GM23338 (cell line): ENCODE measurements at regions not wholly inside any gene's neighbourhood (a gene's known extent, or its start where the extent isn't known, plus 50 kb on each side); places are given as distances from the start of the nearest gene placed in this dataset.
A peak's percentile ranks its signal among the peaks of the same experiment; 100 is the strongest.

Experiments
- ATAC-seq: fragments of 200-7000 bp; cut with Tn5 transposase; 3 replicates; pipeline ENCODE4 v1.9.1; 2020
- DNase-seq: peaks from one replicate; pipeline ENCODE4 v3.0.0-alpha.2; 2015; ENCODE audit warnings: low spot score
- H2AFZ ChIP-seq: fragments of 200-600 bp; sonication (generic); 2 replicates; pipeline ENCODE4 v1.8.0; 2016; ENCODE audit warnings: antibody characterized with exemption, mild to moderate bottlenecking, moderate library complexity
- H3F3A ChIP-seq: fragments of 200-600 bp; sonication (generic); replicated peaks from 2 replicates; pipeline ENCODE4 v1.8.0; 2017; ENCODE audit warnings: antibody characterized with exemption, mixed run types, low read depth
- H3K27ac ChIP-seq: fragments of 200-600 bp; sonication (generic); 2 replicates; pipeline ENCODE4 v1.6.1; 2016; ENCODE audit warnings: low read depth
- H3K27me3 ChIP-seq: fragments of 200-600 bp; sonication (generic); 2 replicates; pipeline ENCODE4 v1.8.0; 2016; ENCODE audit warnings: mild to moderate bottlenecking, mixed run types, moderate library complexity; ENCODE audit not compliant: insufficient read depth
- H3K36me3 ChIP-seq: fragments of 200-600 bp; sonication (generic); 2 replicates; pipeline ENCODE4 v1.8.0; 2016; ENCODE audit warnings: mild to moderate bottlenecking; ENCODE audit not compliant: insufficient read depth
- H3K4me1 ChIP-seq: fragments of 200-600 bp; sonication (generic); 2 replicates; pipeline ENCODE4 v1.8.0; 2016; ENCODE audit warnings: mild to moderate bottlenecking, moderate library complexity; ENCODE audit not compliant: insufficient read depth
- H3K4me2 ChIP-seq: fragments of 200-600 bp; sonication (generic); 2 replicates; pipeline ENCODE4 v1.7.1; 2017; ENCODE audit warnings: mixed run types
- H3K4me3 ChIP-seq: fragments of 200-600 bp; sonication (generic); 2 replicates; pipeline ENCODE4 v1.6.1; 2016; ENCODE audit warnings: mixed run types
- H3K79me2 ChIP-seq: fragments of 200-600 bp; sonication (generic); replicated peaks from 2 replicates; pipeline ENCODE4 v1.8.0; 2017; ENCODE audit warnings: mild to moderate bottlenecking; ENCODE audit not compliant: insufficient read depth
- H3K9me2 ChIP-seq: fragments of 200-600 bp; sonication (generic); 2 replicates; pipeline ENCODE4 v1.8.0; 2017; ENCODE audit not compliant: insufficient read depth
- H4K20me1 ChIP-seq: fragments of 200-600 bp; sonication (generic); replicated peaks from 2 replicates; pipeline ENCODE4 v1.8.0; 2017; ENCODE audit warnings: mild to moderate bottlenecking; ENCODE audit not compliant: insufficient read depth
- H3K27ac Mint-ChIP-seq: 2 replicates; pipeline ENCODE4 v1.8.0; 2020; ENCODE audit warnings: inconsistent platforms, mild to moderate bottlenecking, moderate library complexity, mixed read lengths
- H3K27me3 Mint-ChIP-seq: 3 replicates; pipeline ENCODE4 v1.8.0; 2022; ENCODE audit warnings: low read depth, mild to moderate bottlenecking, moderate library complexity, mixed read lengths, inconsistent platforms; ENCODE audit not compliant: insufficient read depth, poor library complexity
- H3K36me3 Mint-ChIP-seq: 3 replicates; pipeline ENCODE4 v1.8.0; 2021; ENCODE audit warnings: low read depth, mild to moderate bottlenecking, inconsistent platforms, moderate library complexity, mixed read lengths
- H3K4me1 Mint-ChIP-seq: 3 replicates; pipeline ENCODE4 v1.8.0; 2020; ENCODE audit warnings: mild to moderate bottlenecking, inconsistent platforms, mixed read lengths
- H3K4me3 Mint-ChIP-seq: 3 replicates; pipeline ENCODE4 v1.8.0; 2021; ENCODE audit warnings: moderate library complexity, mild to moderate bottlenecking, inconsistent platforms, mixed read lengths
- H3K9me3 Mint-ChIP-seq: 3 replicates; pipeline ENCODE4 v1.8.0; 2020; ENCODE audit warnings: moderate library complexity, mild to moderate bottlenecking, inconsistent platforms, mixed read lengths
- CREB1 ChIP-seq: fragments of 250-450 bp; sonication (Bioruptor Pico); IDR thresholded peaks from 2 replicates; pipeline ENCODE4 v1.5.0; 2020; ENCODE audit warnings: low read depth, mild to moderate bottlenecking, moderate library complexity
- EZH2 ChIP-seq: fragments of 200-600 bp; sonication (generic); IDR thresholded peaks from one replicate; pipeline ENCODE4 v1.8.0; 2017; ENCODE audit warnings: antibody characterized with exemption, mild to moderate bottlenecking, low read depth; ENCODE audit not compliant: unreplicated experiment
- EZH2phosphoT487 ChIP-seq: fragments of 200-600 bp; sonication (generic); IDR thresholded peaks from one replicate; pipeline ENCODE4 v1.8.1; 2018; ENCODE audit warnings: antibody characterized with exemption; ENCODE audit not compliant: unreplicated experiment
- JUNB ChIP-seq: IDR thresholded peaks from one replicate; pipeline ENCODE4 v1.6.1; 2016; ENCODE audit warnings: antibody characterized with exemption; ENCODE audit not compliant: unreplicated experiment
- NANOG ChIP-seq: IDR thresholded peaks from 2 replicates; pipeline ENCODE4 v1.6.1; 2016; ENCODE audit warnings: antibody characterized with exemption, borderline replicate concordance
- POLR2AphosphoS5 ChIP-seq: IDR thresholded peaks from 2 replicates; pipeline ENCODE4 v1.6.1; 2016; ENCODE audit warnings: antibody characterized with exemption, low read depth
- STAT1 ChIP-seq: IDR thresholded peaks from one replicate; pipeline ENCODE4 v1.6.1; 2016; ENCODE audit warnings: antibody characterized with exemption; ENCODE audit not compliant: unreplicated experiment
- ZNF114 ChIP-seq: fragments of 250-450 bp; sonication (Bioruptor Pico); IDR thresholded peaks from 2 replicates; pipeline ENCODE4 v1.5.0; 2020; ENCODE audit warnings: mild to moderate bottlenecking, moderate library complexity
- ZNF331 ChIP-seq: fragments of 250-450 bp; sonication (Bioruptor Pico); IDR thresholded peaks from 2 replicates; pipeline ENCODE4 v1.5.0; 2020; ENCODE audit warnings: low read depth, mild to moderate bottlenecking, moderate library complexity
- TF ChIP-seq, protein P1 (sequence below): fragments of 250-450 bp; sonication (Bioruptor Pico); IDR thresholded peaks from 2 replicates; pipeline ENCODE4 v1.5.0; 2020; ENCODE audit warnings: mild to moderate bottlenecking, moderate library complexity
- TF ChIP-seq, protein P2 (sequence below): IDR thresholded peaks from one replicate; pipeline ENCODE4 v1.6.1; 2018; ENCODE audit warnings: antibody characterized with exemption; ENCODE audit not compliant: unreplicated experiment
- TF ChIP-seq, protein P3 (sequence below), 2 experiments: fragments of 200-600 bp in 1 of 2; sonication (generic) in 1 of 2; conservative IDR thresholded peaks; 2 replicates each; pipeline versions ENCODE4 v1.5.1 to v1.6.1; 2016 to 2017; ENCODE audit warnings: antibody characterized with exemption in 2 of 2, low read depth in 2 of 2, mild to moderate bottlenecking in 2 of 2, moderate library complexity in 1 of 2
- TF ChIP-seq, protein P4 (sequence below): IDR thresholded peaks from 2 replicates; pipeline ENCODE4 v1.6.1; 2016; ENCODE audit warnings: antibody characterized with exemption

DNA sequence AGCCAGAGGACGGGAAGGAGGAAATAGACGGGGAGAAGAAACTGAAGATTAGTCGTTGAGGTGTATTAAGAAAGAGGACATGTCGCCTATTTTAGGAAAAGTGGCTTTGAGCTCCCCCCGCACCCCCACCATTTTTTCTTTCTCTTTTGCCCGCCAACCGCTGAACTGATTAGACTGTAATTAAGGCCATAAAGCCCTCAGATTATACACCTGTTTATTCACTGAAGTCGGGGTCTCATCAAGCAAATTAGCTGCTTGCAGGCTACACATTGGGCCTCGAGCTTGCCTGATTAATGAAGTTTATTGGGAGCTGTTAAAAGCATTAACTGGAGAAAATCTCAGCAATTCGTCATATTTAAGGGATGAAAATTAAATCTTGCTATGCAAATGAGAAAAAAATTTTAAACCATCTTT, 119.4 kb upstream of the RRP15 start:
- H3K27ac ChIP-seq, result no peak overlapping the region
- Mint-ChIP-seq H3K9me3 (no peaks in the 10 kb centered on the region; the same call in 2 of the 3 replicates), H3K27me3 (peaks cover 8% of the 10 kb centered on the region), H3K4me1 (peaks cover 22% of the 10 kb centered on the region), H3K27ac (no peak overlapping the region), H3K36me3 (no peaks in the 10 kb centered on the region), H3K4me3 (peak overlapping the region; percentile 90)
- H3K4me1 ChIP-seq, result peaks cover 21% of the 10 kb centered on the region
- peak overlapping the region; percentile 94 for H3K4me2 ChIP-seq
- DNase-seq (no peak), ATAC-seq (no peak)
- H4K20me1 ChIP-seq, result no peaks in the 10 kb centered on the region
- H3K4me3 ChIP-seq, result peak overlapping the region; percentile 78
- TF ChIP-seq ZNF114 (CRISPR knock-in tag) (no peak), ZNF331 (no peak), CREB1 (CRISPR knock-in tag) (no peak), NANOG (no peak), POLR2AphosphoS5 (no peak), JUNB (no peak), STAT1 (no peak), EZH2phosphoT487 (no peak), EZH2 (no peak)
- TF ChIP-seq, protein P1, sequence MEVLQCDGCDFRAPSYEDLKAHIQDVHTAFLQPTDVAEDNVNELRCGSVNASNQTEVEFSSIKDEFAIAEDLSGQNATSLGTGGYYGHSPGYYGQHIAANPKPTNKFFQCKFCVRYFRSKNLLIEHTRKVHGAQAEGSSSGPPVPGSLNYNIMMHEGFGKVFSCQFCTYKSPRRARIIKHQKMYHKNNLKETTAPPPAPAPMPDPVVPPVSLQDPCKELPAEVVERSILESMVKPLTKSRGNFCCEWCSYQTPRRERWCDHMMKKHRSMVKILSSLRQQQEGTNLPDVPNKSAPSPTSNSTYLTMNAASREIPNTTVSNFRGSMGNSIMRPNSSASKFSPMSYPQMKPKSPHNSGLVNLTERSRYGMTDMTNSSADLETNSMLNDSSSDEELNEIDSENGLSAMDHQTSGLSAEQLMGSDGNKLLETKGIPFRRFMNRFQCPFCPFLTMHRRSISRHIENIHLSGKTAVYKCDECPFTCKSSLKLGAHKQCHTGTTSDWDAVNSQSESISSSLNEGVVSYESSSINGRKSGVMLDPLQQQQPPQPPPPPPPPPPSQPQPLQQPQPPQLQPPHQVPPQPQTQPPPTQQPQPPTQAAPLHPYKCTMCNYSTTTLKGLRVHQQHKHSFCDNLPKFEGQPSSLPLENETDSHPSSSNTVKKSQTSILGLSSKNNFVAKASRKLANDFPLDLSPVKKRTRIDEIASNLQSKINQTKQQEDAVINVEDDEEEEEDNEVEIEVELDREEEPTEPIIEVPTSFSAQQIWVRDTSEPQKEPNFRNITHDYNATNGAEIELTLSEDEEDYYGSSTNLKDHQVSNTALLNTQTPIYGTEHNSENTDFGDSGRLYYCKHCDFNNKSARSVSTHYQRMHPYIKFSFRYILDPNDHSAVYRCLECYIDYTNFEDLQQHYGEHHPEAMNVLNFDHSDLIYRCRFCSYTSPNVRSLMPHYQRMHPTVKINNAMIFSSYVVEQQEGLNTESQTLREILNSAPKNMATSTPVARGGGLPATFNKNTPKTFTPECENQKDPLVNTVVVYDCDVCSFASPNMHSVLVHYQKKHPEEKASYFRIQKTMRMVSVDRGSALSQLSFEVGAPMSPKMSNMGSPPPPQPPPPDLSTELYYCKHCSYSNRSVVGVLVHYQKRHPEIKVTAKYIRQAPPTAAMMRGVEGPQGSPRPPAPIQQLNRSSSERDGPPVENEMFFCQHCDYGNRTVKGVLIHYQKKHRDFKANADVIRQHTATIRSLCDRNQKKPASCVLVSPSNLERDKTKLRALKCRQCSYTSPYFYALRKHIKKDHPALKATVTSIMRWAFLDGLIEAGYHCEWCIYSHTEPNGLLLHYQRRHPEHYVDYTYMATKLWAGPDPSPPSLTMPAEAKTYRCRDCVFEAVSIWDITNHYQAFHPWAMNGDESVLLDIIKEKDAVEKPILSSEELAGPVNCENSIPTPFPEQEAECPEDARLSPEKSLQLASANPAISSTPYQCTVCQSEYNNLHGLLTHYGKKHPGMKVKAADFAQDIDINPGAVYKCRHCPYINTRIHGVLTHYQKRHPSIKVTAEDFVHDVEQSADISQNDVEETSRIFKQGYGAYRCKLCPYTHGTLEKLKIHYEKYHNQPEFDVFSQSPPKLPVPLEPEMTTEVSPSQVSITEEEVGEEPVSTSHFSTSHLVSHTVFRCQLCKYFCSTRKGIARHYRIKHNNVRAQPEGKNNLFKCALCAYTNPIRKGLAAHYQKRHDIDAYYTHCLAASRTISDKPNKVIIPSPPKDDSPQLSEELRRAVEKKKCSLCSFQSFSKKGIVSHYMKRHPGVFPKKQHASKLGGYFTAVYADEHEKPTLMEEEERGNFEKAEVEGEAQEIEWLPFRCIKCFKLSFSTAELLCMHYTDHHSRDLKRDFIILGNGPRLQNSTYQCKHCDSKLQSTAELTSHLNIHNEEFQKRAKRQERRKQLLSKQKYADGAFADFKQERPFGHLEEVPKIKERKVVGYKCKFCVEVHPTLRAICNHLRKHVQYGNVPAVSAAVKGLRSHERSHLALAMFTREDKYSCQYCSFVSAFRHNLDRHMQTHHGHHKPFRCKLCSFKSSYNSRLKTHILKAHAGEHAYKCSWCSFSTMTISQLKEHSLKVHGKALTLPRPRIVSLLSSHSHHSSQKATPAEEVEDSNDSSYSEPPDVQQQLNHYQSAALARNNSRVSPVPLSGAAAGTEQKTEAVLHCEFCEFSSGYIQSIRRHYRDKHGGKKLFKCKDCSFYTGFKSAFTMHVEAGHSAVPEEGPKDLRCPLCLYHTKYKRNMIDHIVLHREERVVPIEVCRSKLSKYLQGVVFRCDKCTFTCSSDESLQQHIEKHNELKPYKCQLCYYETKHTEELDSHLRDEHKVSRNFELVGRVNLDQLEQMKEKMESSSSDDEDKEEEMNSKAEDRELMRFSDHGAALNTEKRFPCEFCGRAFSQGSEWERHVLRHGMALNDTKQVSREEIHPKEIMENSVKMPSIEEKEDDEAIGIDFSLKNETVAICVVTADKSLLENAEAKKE (CRISPR knock-in tag), result no peak
- TF ChIP-seq, protein P2, sequence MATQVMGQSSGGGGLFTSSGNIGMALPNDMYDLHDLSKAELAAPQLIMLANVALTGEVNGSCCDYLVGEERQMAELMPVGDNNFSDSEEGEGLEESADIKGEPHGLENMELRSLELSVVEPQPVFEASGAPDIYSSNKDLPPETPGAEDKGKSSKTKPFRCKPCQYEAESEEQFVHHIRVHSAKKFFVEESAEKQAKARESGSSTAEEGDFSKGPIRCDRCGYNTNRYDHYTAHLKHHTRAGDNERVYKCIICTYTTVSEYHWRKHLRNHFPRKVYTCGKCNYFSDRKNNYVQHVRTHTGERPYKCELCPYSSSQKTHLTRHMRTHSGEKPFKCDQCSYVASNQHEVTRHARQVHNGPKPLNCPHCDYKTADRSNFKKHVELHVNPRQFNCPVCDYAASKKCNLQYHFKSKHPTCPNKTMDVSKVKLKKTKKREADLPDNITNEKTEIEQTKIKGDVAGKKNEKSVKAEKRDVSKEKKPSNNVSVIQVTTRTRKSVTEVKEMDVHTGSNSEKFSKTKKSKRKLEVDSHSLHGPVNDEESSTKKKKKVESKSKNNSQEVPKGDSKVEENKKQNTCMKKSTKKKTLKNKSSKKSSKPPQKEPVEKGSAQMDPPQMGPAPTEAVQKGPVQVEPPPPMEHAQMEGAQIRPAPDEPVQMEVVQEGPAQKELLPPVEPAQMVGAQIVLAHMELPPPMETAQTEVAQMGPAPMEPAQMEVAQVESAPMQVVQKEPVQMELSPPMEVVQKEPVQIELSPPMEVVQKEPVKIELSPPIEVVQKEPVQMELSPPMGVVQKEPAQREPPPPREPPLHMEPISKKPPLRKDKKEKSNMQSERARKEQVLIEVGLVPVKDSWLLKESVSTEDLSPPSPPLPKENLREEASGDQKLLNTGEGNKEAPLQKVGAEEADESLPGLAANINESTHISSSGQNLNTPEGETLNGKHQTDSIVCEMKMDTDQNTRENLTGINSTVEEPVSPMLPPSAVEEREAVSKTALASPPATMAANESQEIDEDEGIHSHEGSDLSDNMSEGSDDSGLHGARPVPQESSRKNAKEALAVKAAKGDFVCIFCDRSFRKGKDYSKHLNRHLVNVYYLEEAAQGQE, result no peak
- TF ChIP-seq, protein P3, sequence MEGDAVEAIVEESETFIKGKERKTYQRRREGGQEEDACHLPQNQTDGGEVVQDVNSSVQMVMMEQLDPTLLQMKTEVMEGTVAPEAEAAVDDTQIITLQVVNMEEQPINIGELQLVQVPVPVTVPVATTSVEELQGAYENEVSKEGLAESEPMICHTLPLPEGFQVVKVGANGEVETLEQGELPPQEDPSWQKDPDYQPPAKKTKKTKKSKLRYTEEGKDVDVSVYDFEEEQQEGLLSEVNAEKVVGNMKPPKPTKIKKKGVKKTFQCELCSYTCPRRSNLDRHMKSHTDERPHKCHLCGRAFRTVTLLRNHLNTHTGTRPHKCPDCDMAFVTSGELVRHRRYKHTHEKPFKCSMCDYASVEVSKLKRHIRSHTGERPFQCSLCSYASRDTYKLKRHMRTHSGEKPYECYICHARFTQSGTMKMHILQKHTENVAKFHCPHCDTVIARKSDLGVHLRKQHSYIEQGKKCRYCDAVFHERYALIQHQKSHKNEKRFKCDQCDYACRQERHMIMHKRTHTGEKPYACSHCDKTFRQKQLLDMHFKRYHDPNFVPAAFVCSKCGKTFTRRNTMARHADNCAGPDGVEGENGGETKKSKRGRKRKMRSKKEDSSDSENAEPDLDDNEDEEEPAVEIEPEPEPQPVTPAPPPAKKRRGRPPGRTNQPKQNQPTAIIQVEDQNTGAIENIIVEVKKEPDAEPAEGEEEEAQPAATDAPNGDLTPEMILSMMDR (conservative IDR thresholded peaks at IDR 0.05; ENCODE audit: low read depth in 2 of 2), result no peak
- TF ChIP-seq, protein P4, sequence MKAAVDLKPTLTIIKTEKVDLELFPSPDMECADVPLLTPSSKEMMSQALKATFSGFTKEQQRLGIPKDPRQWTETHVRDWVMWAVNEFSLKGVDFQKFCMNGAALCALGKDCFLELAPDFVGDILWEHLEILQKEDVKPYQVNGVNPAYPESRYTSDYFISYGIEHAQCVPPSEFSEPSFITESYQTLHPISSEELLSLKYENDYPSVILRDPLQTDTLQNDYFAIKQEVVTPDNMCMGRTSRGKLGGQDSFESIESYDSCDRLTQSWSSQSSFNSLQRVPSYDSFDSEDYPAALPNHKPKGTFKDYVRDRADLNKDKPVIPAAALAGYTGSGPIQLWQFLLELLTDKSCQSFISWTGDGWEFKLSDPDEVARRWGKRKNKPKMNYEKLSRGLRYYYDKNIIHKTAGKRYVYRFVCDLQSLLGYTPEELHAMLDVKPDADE, result no peak
- H3K36me3 ChIP-seq, result no peaks in the 10 kb centered on the region
- no peaks in the 10 kb centered on the region for H3K9me2 ChIP-seq
- peak overlapping the region; percentile 96 for H2AFZ ChIP-seq
- peaks cover 39% of the 10 kb centered on the region for H3K27me3 ChIP-seq
- H3K79me2 ChIP-seq, result no peaks in the 10 kb centered on the region
- H3F3A ChIP-seq, result 0 out of 2 replicates have a peak, but pooled peaks cover 6% of the 10 kb centered on the region
